ENCODE measurements at regions not wholly inside any gene's neighbourhood (a gene's known extent, or its start where the extent isn't known, plus 50 kb on each side); places are given as distances from the start of the nearest gene placed in this dataset.
"Not testable (repeated sequence)": the region's sequence is repeated elsewhere in the genome, so short reads cannot be mapped to it uniquely, and the experiment has no call there.

DNA sequence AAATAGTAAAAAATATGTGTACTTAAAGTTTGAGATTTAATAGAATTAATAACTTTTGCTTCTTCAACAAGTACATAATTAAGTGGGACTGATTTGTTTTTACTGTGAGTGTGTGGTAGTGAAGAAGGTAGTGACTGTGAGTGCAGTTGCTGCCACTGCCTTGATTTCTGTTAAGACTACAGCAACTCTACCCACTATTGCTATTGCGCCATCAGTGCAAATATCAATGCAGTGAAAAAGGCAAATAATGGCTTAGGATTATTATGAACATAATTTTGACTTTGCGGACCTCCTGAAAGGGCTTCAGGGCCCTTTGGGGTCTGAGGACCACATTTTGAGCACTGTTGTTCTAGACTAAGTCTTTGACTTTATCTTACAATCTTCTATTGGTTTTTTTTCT is 112.0 kb upstream of the PITX1 start:
- no peaks in the 10 kb centered on the region for H3K4me1 ChIP-seq (ENCODE audit: low read length)
- H3K36me3 ChIP-seq (replicated peaks; ENCODE audit: insufficient read depth, low read length): no peaks in the 10 kb centered on the region
- H3K4me2 ChIP-seq (ENCODE audit: low read depth, low read length): no peak overlapping the region
- no peaks in the 10 kb centered on the region for H3K9me2 ChIP-seq (replicated peaks; ENCODE audit: insufficient read depth, low read length)
- H3K9me3 ChIP-seq (replicated peaks; ENCODE audit: insufficient read depth, low read length): no peaks in the 10 kb centered on the region
- H3K79me2 ChIP-seq (ENCODE audit: low read length): no peaks in the 10 kb centered on the region
- no peak overlapping the region for H3K9ac ChIP-seq (ENCODE audit: low read length)
- H4K20me1 ChIP-seq (ENCODE audit: insufficient read depth, low read length): no peaks in the 10 kb centered on the region
- no peaks in the 10 kb centered on the region for H3K27me3 ChIP-seq (replicated peaks; ENCODE audit: insufficient read depth, low read length)
- no peak overlapping the region for H3K27ac ChIP-seq (ENCODE audit: low read length)
- DNase-seq: no peak
- no peak overlapping the region for H2AFZ ChIP-seq (ENCODE audit: low read length)
- no peak overlapping the region for H3K4me3 ChIP-seq (ENCODE audit: low read length)
- H3F3A ChIP-seq (ENCODE audit: insufficient read depth, low read length): no peaks in the 10 kb centered on the region
- TF ChIP-seq EZH2phosphoT487 (IDR thresholded peaks at IDR 0.05; ENCODE audit: low read length): no peak
- TF ChIP-seq, protein P1, sequence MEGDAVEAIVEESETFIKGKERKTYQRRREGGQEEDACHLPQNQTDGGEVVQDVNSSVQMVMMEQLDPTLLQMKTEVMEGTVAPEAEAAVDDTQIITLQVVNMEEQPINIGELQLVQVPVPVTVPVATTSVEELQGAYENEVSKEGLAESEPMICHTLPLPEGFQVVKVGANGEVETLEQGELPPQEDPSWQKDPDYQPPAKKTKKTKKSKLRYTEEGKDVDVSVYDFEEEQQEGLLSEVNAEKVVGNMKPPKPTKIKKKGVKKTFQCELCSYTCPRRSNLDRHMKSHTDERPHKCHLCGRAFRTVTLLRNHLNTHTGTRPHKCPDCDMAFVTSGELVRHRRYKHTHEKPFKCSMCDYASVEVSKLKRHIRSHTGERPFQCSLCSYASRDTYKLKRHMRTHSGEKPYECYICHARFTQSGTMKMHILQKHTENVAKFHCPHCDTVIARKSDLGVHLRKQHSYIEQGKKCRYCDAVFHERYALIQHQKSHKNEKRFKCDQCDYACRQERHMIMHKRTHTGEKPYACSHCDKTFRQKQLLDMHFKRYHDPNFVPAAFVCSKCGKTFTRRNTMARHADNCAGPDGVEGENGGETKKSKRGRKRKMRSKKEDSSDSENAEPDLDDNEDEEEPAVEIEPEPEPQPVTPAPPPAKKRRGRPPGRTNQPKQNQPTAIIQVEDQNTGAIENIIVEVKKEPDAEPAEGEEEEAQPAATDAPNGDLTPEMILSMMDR (IDR thresholded peaks at IDR 0.05; ENCODE audit: low read length): no peak

DNA sequence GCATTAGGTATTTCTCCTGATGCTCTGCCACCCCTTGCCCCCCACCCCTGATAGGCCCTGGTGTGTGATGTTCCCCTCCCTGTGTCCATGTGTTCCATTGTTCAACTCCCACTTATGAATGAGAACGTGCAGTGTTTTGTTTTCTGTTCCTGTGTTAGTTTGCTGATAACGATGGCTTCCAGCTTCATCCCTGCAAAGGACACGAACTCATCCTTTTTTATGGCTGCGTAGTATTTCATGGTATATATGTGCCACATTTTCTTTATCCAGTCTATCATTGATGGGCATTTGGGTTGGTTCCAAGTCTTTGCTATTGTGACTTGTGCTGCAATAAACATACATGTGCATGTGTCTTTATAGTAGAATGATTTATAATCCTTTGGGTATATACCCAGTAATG is 109.7 kb upstream of the PITX1 start:
- H3K9me2 ChIP-seq (replicated peaks; ENCODE audit: insufficient read depth, low read length); H4K20me1 ChIP-seq (ENCODE audit: insufficient read depth, low read length); H3K4me2 ChIP-seq (ENCODE audit: low read depth, low read length); H3K4me1 ChIP-seq (ENCODE audit: low read length); H3F3A ChIP-seq (ENCODE audit: insufficient read depth, low read length); H3K4me3 ChIP-seq (ENCODE audit: low read length); DNase-seq; H3K27me3 ChIP-seq (replicated peaks; ENCODE audit: insufficient read depth, low read length); H2AFZ ChIP-seq (ENCODE audit: low read length); H3K9me3 ChIP-seq (replicated peaks; ENCODE audit: insufficient read depth, low read length); H3K36me3 ChIP-seq (replicated peaks; ENCODE audit: insufficient read depth, low read length); H3K9ac ChIP-seq (ENCODE audit: low read length); H3K79me2 ChIP-seq (ENCODE audit: low read length); H3K27ac ChIP-seq (ENCODE audit: low read length): not testable (repeated sequence)

DNA sequence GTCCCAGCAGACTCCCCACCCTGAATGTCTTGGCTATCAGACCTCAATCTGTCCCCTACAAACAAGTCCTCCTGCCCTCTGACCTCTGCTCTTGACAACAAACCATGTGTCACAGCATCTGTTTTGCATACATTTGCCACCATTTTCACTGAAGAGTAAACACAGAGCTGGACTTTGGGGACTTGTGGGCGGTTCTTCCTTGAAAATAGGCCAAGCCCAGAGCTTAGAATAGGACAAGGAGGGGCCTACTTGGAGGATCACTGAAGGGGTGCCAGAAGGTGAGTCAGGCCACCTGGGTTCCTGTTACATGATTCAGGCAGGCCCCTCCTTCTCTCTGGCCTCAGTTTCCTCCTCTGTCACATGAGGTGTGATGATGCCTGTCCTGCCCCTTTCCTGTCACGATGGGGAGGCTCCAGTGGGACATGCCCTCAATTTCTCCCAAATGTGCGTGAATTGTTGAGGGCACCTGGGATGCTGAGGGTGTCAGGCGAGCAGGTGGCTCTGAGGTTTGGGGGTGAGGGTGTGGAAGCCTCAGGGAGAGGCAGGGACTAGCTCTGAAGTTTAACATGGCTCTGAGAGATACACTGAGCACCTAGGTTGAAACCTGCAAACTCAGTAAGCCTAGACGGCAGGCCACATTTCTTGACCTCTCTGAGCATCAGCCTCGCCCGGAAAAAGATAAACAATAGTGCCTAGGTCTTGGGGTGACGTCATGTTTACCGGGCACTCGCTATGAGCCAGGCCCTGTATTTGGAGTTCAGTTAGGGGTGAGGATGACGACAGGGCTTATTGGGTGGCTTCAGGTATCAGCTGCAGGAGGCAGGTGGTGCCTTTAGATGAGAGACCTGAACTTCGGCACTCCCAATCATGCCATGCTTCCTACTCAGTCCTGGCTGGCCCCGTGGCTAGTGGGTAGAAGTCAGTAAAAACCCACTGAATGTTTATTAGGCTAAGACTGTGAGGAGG is 107.6 kb upstream of the PITX1 start:
- no peak for DNase-seq
- H3K27ac ChIP-seq (ENCODE audit: low read length): no peak overlapping the region
- TF ChIP-seq, protein P1 (IDR thresholded peaks at IDR 0.05; ENCODE audit: low read length): no peak
- TF ChIP-seq EZH2 (optimal IDR thresholded peaks at IDR 0.05; ENCODE audit: low read depth, low read length) (no peak), EZH2phosphoT487 (IDR thresholded peaks at IDR 0.05; ENCODE audit: low read length) (no peak)
- H3K4me3 ChIP-seq (ENCODE audit: low read length): no peak overlapping the region
- no peaks in the 10 kb centered on the region for H3K4me1 ChIP-seq (ENCODE audit: low read length)
- no peaks in the 10 kb centered on the region for H3K79me2 ChIP-seq (ENCODE audit: low read length)
- no peak overlapping the region for H3K9ac ChIP-seq (ENCODE audit: low read length)
- no peaks in the 10 kb centered on the region for H3K9me3 ChIP-seq (replicated peaks; ENCODE audit: insufficient read depth, low read length)
- no peak overlapping the region for H3K4me2 ChIP-seq (ENCODE audit: low read depth, low read length)
- no peaks in the 10 kb centered on the region for H3K36me3 ChIP-seq (replicated peaks; ENCODE audit: insufficient read depth, low read length)
- H3K27me3 ChIP-seq (replicated peaks; ENCODE audit: insufficient read depth, low read length): no peaks in the 10 kb centered on the region
- no peak overlapping the region for H2AFZ ChIP-seq (ENCODE audit: low read length)
- no peaks in the 10 kb centered on the region for H3F3A ChIP-seq (ENCODE audit: insufficient read depth, low read length)
- no peaks in the 10 kb centered on the region for H4K20me1 ChIP-seq (ENCODE audit: insufficient read depth, low read length)
- H3K9me2 ChIP-seq (replicated peaks; ENCODE audit: insufficient read depth, low read length): no peaks in the 10 kb centered on the region
